ENCODE measurements at regions not wholly inside any gene's neighbourhood (a gene's known extent, or its start where the extent isn't known, plus 50 kb on each side); places are given as distances from the start of the nearest gene placed in this dataset.

GRCh38 chr2:128504246-128505149 is 185.8 kb upstream of the HS6ST1 start:
- H3K27ac Mint-ChIP-seq, result no peak overlapping the region
- ATAC-seq (no peak), DNase-seq (ENCODE audit: low spot score) (no peak)
- no peak overlapping the region for H3K4me3 Mint-ChIP-seq
- ChIA-PET POLR2A (no interaction called here), CTCF (no interaction called here)
- no peaks in the 10 kb centered on the region for H3K4me1 Mint-ChIP-seq
- H3K36me3 Mint-ChIP-seq, result no peaks in the 10 kb centered on the region
- TF ChIP-seq ZNF263 (CRISPR knock-in tag; IDR thresholded peaks at IDR 0.05; ENCODE audit: low read depth) (no peak), GABPB1 (CRISPR knock-in tag; IDR thresholded peaks at IDR 0.05) (no peak), ZNF416 (CRISPR knock-in tag; IDR thresholded peaks at IDR 0.05) (no peak), STAT6 (CRISPR knock-in tag; conservative IDR thresholded peaks at IDR 0.05; ENCODE audit: low read depth) (no peak), CDX4 (CRISPR knock-in tag; IDR thresholded peaks at IDR 0.05; ENCODE audit: borderline replicate concordance) (no peak), FOXP1 (CRISPR knock-in tag; IDR thresholded peaks at IDR 0.05; ENCODE audit: borderline replicate concordance) (no peak), CBFB (CRISPR knock-in tag; IDR thresholded peaks at IDR 0.05; ENCODE audit: low read depth) (no peak), ATF6 (CRISPR knock-in tag; IDR thresholded peaks at IDR 0.05) (no peak), AR (CRISPR knock-in tag; IDR thresholded peaks at IDR 0.05) (no peak), SMAD3 (CRISPR knock-in tag; IDR thresholded peaks at IDR 0.05; ENCODE audit: borderline replicate concordance) (no peak), HMGXB4 (CRISPR knock-in tag; IDR thresholded peaks at IDR 0.05) (no peak), E2F4 (CRISPR knock-in tag; IDR thresholded peaks at IDR 0.05; ENCODE audit: borderline replicate concordance, low read depth) (no peak), MAX (CRISPR knock-in tag; IDR thresholded peaks at IDR 0.05) (no peak), ZNF671 (CRISPR knock-in tag; IDR thresholded peaks at IDR 0.05) (no peak)
- H3K9me3 Mint-ChIP-seq, result no peaks in the 10 kb centered on the region
- H3K27me3 Mint-ChIP-seq (ENCODE audit: low read depth), result no peaks in the 10 kb centered on the region
